HEK293T (cell line): ENCODE measurements at regions not wholly inside any gene's neighbourhood (a gene's known extent, or its start where the extent isn't known, plus 50 kb on each side); places are given as distances from the start of the nearest gene placed in this dataset.

Experiments used
- CTCF ChIA-PET: fragments of 350-600 bp; formaldehyde crosslinking; extraction: SDS; loops from one replicate; lab custom pipeline; 2021; ENCODE audit warnings: antibody characterized with exemption, inconsistent platforms; lab: Yijun Ruan, JAX
- POLR2A ChIA-PET: fragments of 350-600 bp; formaldehyde crosslinking; extraction: SDS; loops from one replicate; lab custom pipeline; 2020; ENCODE audit warnings: antibody characterized with exemption, inconsistent platforms; lab: Yijun Ruan, JAX
- DNase-seq: peaks from one replicate; pipeline ENCODE4 v3.0.0; 2012; ENCODE audit warnings: mixed read lengths; ENCODE audit errors: extremely low spot score
- BHLHE40 ChIP-seq: fragments of 450-650 bp; IDR thresholded peaks from 2 replicates; pipeline ENCODE4 v1.6.1; 2016; ENCODE audit warnings: mild to moderate bottlenecking, moderate library complexity, borderline replicate concordance
- CTBP1 ChIP-seq: fragments of 450-650 bp; IDR thresholded peaks from 2 replicates; pipeline ENCODE4 v1.6.1; 2016; ENCODE audit warnings: borderline replicate concordance
- ELF4 ChIP-seq: fragments of 450-650 bp; IDR thresholded peaks from 2 replicates; pipeline ENCODE4 v1.6.1; 2017; ENCODE audit warnings: antibody characterized with exemption
- FOXA1 ChIP-seq: fragments of 450-650 bp; IDR thresholded peaks from 2 replicates; pipeline ENCODE4 v1.6.1; 2016; ENCODE audit warnings: mild to moderate bottlenecking
- FOXK2 ChIP-seq: fragments of 450-650 bp; IDR thresholded peaks from 2 replicates; pipeline ENCODE4 v1.6.1; 2016; ENCODE audit warnings: mild to moderate bottlenecking
- FOXM1 ChIP-seq: fragments of 450-650 bp; IDR thresholded peaks from 2 replicates; pipeline ENCODE4 v1.6.1; 2017; ENCODE audit warnings: mild to moderate bottlenecking, borderline replicate concordance
- HDGF ChIP-seq: fragments of 450-650 bp; IDR thresholded peaks from 2 replicates; pipeline ENCODE4 v1.6.1; 2017; ENCODE audit warnings: antibody characterized with exemption, borderline replicate concordance
- L3MBTL2 ChIP-seq: fragments of 450-650 bp; conservative IDR thresholded peaks from 2 replicates; pipeline ENCODE4 v1.6.1; 2016; ENCODE audit warnings: mild to moderate bottlenecking
- LEF1 ChIP-seq: fragments of 450-650 bp; IDR thresholded peaks from 2 replicates; pipeline ENCODE4 v1.6.1; 2017; ENCODE audit warnings: mild to moderate bottlenecking, borderline replicate concordance
- NFRKB ChIP-seq: fragments of 450-650 bp; IDR thresholded peaks from 2 replicates; pipeline ENCODE4 v1.6.1; 2016; ENCODE audit warnings: mild to moderate bottlenecking, moderate library complexity
- PKNOX1 ChIP-seq: fragments of 450-650 bp; IDR thresholded peaks from 2 replicates; pipeline ENCODE4 v1.6.1; 2016
- SP1 ChIP-seq: fragments of 450-650 bp; IDR thresholded peaks from 2 replicates; pipeline ENCODE4 v1.6.1; 2017
- SUZ12 ChIP-seq: fragments of 450-650 bp; IDR thresholded peaks from 2 replicates; pipeline ENCODE4 v1.6.1; 2016; ENCODE audit warnings: mild to moderate bottlenecking
- TARDBP ChIP-seq: fragments of 450-650 bp; IDR thresholded peaks from 2 replicates; pipeline ENCODE4 v1.6.1; 2016
- ZNF384 ChIP-seq: fragments of 450-650 bp; IDR thresholded peaks from 2 replicates; pipeline ENCODE4 v1.6.1; 2016

- ChIA-PET POLR2A (no interaction called here), CTCF (interaction anchor here (1.8 kb wide), 1 partner anchor 32 kb away, joined by 3 read pairs; no protein-coding TSS in a partner anchor)
- DNase-seq = no peak
- TF ChIP-seq L3MBTL2 = no peak
- no peak for TF ChIP-seq SUZ12
- no peak for TF ChIP-seq FOXK2
- no peak for TF ChIP-seq ELF4
- no peak for TF ChIP-seq TARDBP
- TF ChIP-seq PKNOX1 = no peak
- no peak for TF ChIP-seq BHLHE40
- TF ChIP-seq NFRKB = no peak
- no peak for TF ChIP-seq ZNF384
- no peak for TF ChIP-seq FOXM1
- TF ChIP-seq SP1 = no peak
Measured at GRCh38 chr5:159814805-159815585, 101.3 kb upstream of the ADRA1B start.

DNA sequence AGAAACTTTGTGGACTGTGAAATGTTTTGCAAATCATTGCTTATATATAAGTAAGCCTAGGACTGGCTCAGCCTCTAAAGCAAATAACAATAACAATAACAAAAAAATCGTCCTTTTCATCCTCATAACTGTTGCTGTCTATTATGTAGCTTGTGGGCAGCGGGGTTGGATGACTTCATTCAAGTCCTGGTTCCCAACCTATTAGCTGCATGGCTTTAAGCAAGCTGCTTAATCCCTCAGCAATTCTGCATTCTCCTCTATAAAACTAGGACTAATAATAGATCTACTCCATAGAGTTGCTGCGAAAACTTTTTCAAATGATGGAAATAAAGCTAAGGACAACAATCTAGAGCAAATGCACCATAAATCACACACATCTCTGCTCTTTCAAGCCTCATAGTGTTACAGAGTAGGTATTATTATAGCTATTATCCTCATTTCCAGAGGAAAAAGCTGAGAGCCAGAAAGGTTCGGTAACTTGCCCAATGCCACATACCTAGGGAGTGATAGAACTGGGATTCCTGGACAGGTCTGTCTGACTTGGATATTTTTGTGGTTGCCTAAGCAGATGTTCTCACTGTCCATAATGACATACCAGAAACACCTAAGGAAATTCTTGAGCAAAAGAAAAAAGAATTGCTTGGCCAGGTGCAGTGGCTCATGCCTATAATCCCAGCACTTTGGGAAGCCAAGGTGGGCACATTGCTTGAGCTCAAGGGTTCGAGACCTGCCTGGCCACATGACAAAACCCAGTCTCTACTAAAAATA, 98.8 kb upstream of the ADRA1B start:
- no peak for DNase-seq
- POLR2A ChIA-PET = interaction anchor here (0.6 kb wide), 1 partner anchor 30 kb away, joined by 7 read pairs; no protein-coding TSS in a partner anchor
- CTCF ChIA-PET = interaction anchor here (0.5 kb wide), 1 partner anchor 284 kb away, joined by 3 read pairs; no protein-coding TSS in a partner anchor
- TF ChIP-seq HDGF (no peak), TARDBP (no peak), NFRKB (no peak), PKNOX1 (no peak)

GRCh38 chr5:159819591-159820411, 96.5 kb upstream of the ADRA1B start:
- POLR2A ChIA-PET = no interaction called here
- TF ChIP-seq FOXA1 = no peak
- TF ChIP-seq L3MBTL2 = no peak
- no peak for TF ChIP-seq SUZ12
- TF ChIP-seq ZNF384 = no peak
- TF ChIP-seq NFRKB = no peak
- no peak for TF ChIP-seq CTBP1
- TF ChIP-seq TARDBP = no peak
- no peak for TF ChIP-seq BHLHE40
- no peak for TF ChIP-seq LEF1
- TF ChIP-seq FOXM1 = no peak
- no peak for TF ChIP-seq FOXK2
- no peak for TF ChIP-seq PKNOX1
- no peak for TF ChIP-seq SP1
- no peak for TF ChIP-seq ELF4
- CTCF ChIA-PET = interaction anchor here (0.7 kb wide), 1 partner anchor 64 kb away, joined by 6 read pairs; no protein-coding TSS in a partner anchor
- DNase-seq = no peak

- CTCF ChIA-PET = interaction anchor here (0.7 kb wide), 1 partner anchor 65 kb away, joined by 6 read pairs; no protein-coding TSS in a partner anchor
Measured at GRCh38 chr5:159820692-159821091, 95.6 kb upstream of the ADRA1B start.

DNA sequence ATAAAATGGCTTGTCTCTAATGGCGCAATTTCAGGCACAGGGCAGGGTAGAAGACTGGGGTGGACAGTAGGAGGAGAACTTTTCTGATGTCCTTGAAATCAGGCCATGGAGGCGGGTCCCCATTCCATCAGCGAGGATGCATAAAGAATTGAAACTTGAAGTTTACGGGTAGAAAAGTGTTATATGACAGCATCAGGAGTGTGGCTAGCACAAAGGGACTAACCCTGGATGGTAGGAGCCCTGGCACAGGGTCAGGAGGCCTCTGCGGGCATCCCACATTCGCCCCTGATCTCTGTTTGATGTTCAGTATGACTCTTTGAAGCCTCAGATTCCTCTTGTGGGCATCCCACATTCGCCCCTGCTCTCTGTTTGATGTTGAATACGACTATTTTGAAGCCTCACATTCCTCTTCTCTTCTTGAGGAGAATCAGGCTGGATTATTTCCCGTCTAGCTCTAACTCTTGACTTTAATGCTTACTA, 94.8 kb upstream of the ADRA1B start:
- CTCF ChIA-PET = interaction anchor here (1.5 kb wide), 1 partner anchor 50 kb away, joined by 4 read pairs; no protein-coding TSS in a partner anchor
- no peak for DNase-seq
- TF ChIP-seq FOXA1 (no peak), TARDBP (no peak), ELF4 (no peak), BHLHE40 (no peak)
- POLR2A ChIA-PET = no interaction called here

More at GRCh38 chr5:159820692-159821091, 95.6 kb upstream of the ADRA1B start:
- TF ChIP-seq HDGF = no peak
- TF ChIP-seq LEF1 = no peak
- no peak for TF ChIP-seq SUZ12
- TF ChIP-seq BHLHE40 = no peak
- no peak for TF ChIP-seq FOXK2
- TF ChIP-seq L3MBTL2 = no peak
- TF ChIP-seq SP1 = no peak
- TF ChIP-seq CTBP1 = no peak
- no peak for TF ChIP-seq ZNF384
- POLR2A ChIA-PET = no interaction called here
- DNase-seq = no peak
